Smooth muscle cell (in vitro differentiated cells): ENCODE measurements at regions not wholly inside any gene's neighbourhood (a gene's known extent, or its start where the extent isn't known, plus 50 kb on each side); places are given as distances from the start of the nearest gene placed in this dataset.
"Not testable (repeated sequence)": the region's sequence is repeated elsewhere in the genome, so short reads cannot be mapped to it uniquely, and the experiment has no call there.

ENCODE experiments used
- DNase-seq: peaks from one replicate; lab custom pipeline; 2025; ENCODE audit not compliant: unreplicated experiment; lab: John Stamatoyannopoulos, UW
- H2AFZ ChIP-seq: fragments of 200-600 bp; sonication (generic); 2 replicates; pipeline ENCODE4 v1.6.0; 2016; ENCODE audit warnings: antibody characterized with exemption, low read depth, mild to moderate bottlenecking
- H3F3A ChIP-seq: fragments of 200-600 bp; sonication (generic); 2 replicates; pipeline ENCODE4 v1.6.0; 2017; ENCODE audit warnings: antibody characterized with exemption, low read depth
- H3K27ac ChIP-seq: fragments of 200-600 bp; sonication (generic); 2 replicates; pipeline ENCODE4 v1.5.1; 2016; ENCODE audit warnings: low read depth, mild to moderate bottlenecking
- H3K27me3 ChIP-seq: fragments of 200-600 bp; sonication (generic); 2 replicates; pipeline ENCODE4 v1.6.1; 2016; ENCODE audit warnings: low read depth, mild to moderate bottlenecking
- H3K36me3 ChIP-seq: fragments of 200-600 bp; sonication (generic); 2 replicates; pipeline ENCODE4 v1.5.1; 2016; ENCODE audit warnings: low read depth
- H3K4me1 ChIP-seq: fragments of 200-600 bp; sonication (generic); 2 replicates; pipeline ENCODE4 v1.5.1; 2016; ENCODE audit warnings: low read depth
- H3K4me2 ChIP-seq: fragments of 200-600 bp; sonication (generic); 2 replicates; pipeline ENCODE4 v1.6.0; 2016; ENCODE audit warnings: mild to moderate bottlenecking
- H3K4me3 ChIP-seq: fragments of 200-600 bp; sonication (generic); 2 replicates; pipeline ENCODE4 v1.5.1; 2016; ENCODE audit warnings: mild to moderate bottlenecking
- H3K79me2 ChIP-seq: fragments of 200-600 bp; sonication (generic); 2 replicates; pipeline ENCODE4 v1.6.0; 2016; ENCODE audit warnings: low read depth, mild to moderate bottlenecking
- H3K9ac ChIP-seq: fragments of 200-600 bp; sonication (generic); 2 replicates; pipeline ENCODE4 v1.6.0; 2016; ENCODE audit warnings: low read depth
- H3K9me3 ChIP-seq: fragments of 200-600 bp; sonication (generic); replicated peaks from 2 replicates; pipeline ENCODE4 v1.5.1; 2016; ENCODE audit warnings: low read depth
- H4K20me1 ChIP-seq: fragments of 200-600 bp; sonication (generic); 2 replicates; pipeline ENCODE4 v1.6.0; 2016; ENCODE audit warnings: low read depth
- CTCF ChIP-seq: fragments of 200-600 bp; sonication (generic); IDR thresholded peaks from 2 replicates; pipeline ENCODE4 v1.5.1; 2017; ENCODE audit warnings: borderline replicate concordance, mild to moderate bottlenecking, antibody characterized with exemption; ENCODE audit not compliant: insufficient read depth, poor library complexity, severe bottlenecking
- WGBS: methylation state at CpG from one replicate; pipeline ENCODE4 v1.1.7; 2016; ENCODE audit warnings: low lambda C conversion rate; 5-methylcytosine and 5-hydroxymethylcytosine counted together

- Histone ChIP-seq H3K36me3 (no peaks in the 10 kb centered on the region), H3K4me2 (no peak overlapping the region), H3K4me3 (no peak overlapping the region), H3K9ac (no peak overlapping the region), H3K27me3 (peaks cover 14% of the 10 kb centered on the region), H3F3A (no peaks in the 10 kb centered on the region), H2AFZ (no peak overlapping the region), H3K9me3 (no peaks in the 10 kb centered on the region), H4K20me1 (no peaks in the 10 kb centered on the region), H3K4me1 (peaks cover 4% of the 10 kb centered on the region), H3K79me2 (no peaks in the 10 kb centered on the region), H3K27ac (no peak overlapping the region)
- no peak for TF ChIP-seq CTCF
- no peak for DNase-seq
- WGBS, result 53% methylated on average over 4 of the region's 4 CpGs
Observed at GRCh38 chr7:131819891-131820290, 263.5 kb upstream of the PODXL start.

- Histone ChIP-seq H3K4me1 (peaks cover 4% of the 10 kb centered on the region), H3F3A (no peaks in the 10 kb centered on the region), H3K79me2 (no peaks in the 10 kb centered on the region), H3K4me3 (no peak overlapping the region), H3K9me3 (no peaks in the 10 kb centered on the region), H3K4me2 (no peak overlapping the region), H3K36me3 (no peaks in the 10 kb centered on the region), H3K9ac (no peak overlapping the region), H2AFZ (no peak overlapping the region), H3K27ac (no peak overlapping the region), H3K27me3 (peaks cover 14% of the 10 kb centered on the region), H4K20me1 (no peaks in the 10 kb centered on the region)
- WGBS, result 81% methylated on average over 6 of the region's 6 CpGs
- no peak for DNase-seq
- TF ChIP-seq CTCF, result no peak
Observed at GRCh38 chr7:131816391-131817007, 260.1 kb upstream of the PODXL start.

- Histone ChIP-seq H4K20me1 (no peaks in the 10 kb centered on the region), H2AFZ (no peak overlapping the region), H3K4me1 (no peaks in the 10 kb centered on the region), H3K4me3 (no peak overlapping the region), H3K4me2 (no peak overlapping the region), H3F3A (no peaks in the 10 kb centered on the region), H3K27me3 (peaks cover 22% of the 10 kb centered on the region), H3K27ac (no peak overlapping the region), H3K79me2 (no peaks in the 10 kb centered on the region), H3K36me3 (no peaks in the 10 kb centered on the region), H3K9ac (no peak overlapping the region), H3K9me3 (no peaks in the 10 kb centered on the region)
- 91% methylated on average over 2 of the region's 2 CpGs for WGBS
- no peak for DNase-seq
- no peak for TF ChIP-seq CTCF
Observed at GRCh38 chr7:131808736-131809135, 252.3 kb upstream of the PODXL start.

- H3F3A ChIP-seq, H3K4me2 ChIP-seq, H3K27ac ChIP-seq, H4K20me1 ChIP-seq, H3K9me3 ChIP-seq, DNase-seq, H3K36me3 ChIP-seq, H2AFZ ChIP-seq, H3K79me2 ChIP-seq, H3K9ac ChIP-seq, H3K4me1 ChIP-seq, H3K4me3 ChIP-seq: not testable (repeated sequence)
- peaks cover 22% of the 10 kb centered on the region for H3K27me3 ChIP-seq
- 97% methylated on average over 8 of the region's 8 CpGs for WGBS
Observed at GRCh38 chr7:131808156-131808555, 251.7 kb upstream of the PODXL start.
